H1 (cell line): ENCODE measurements at regions not wholly inside any gene's neighbourhood (a gene's known extent, or its start where the extent isn't known, plus 50 kb on each side); places are given as distances from the start of the nearest gene placed in this dataset.

ENCODE experiments used
- BCL11A ChIP-seq, 2 experiments: IDR thresholded peaks; one replicate each; pipeline ENCODE4 v1.6.1; 2011; ENCODE audit warnings: low read depth in 2 of 2, low read length in 2 of 2, mild to moderate bottlenecking in 2 of 2
- CEBPB ChIP-seq: IDR thresholded peaks from 2 replicates; pipeline ENCODE4 v1.6.1; 2012; ENCODE audit warnings: low read depth, low read length
- CTCF ChIP-seq, 3 experiments: IDR thresholded peaks; 1 replicate in 2 of 3; 2 replicates in 1 of 3; pipeline versions ENCODE4 v1.5.1 to v1.6.1; 2011; ENCODE audit warnings: low read length in 3 of 3, mild to moderate bottlenecking in 3 of 3, inconsistent platforms in 2 of 3, low read depth in 1 of 3, moderate library complexity in 1 of 3; ENCODE audit not compliant: insufficient read depth in 1 of 3; ENCODE audit errors: control extremely low read depth in 1 of 3
- EP300 ChIP-seq, 2 experiments: IDR thresholded peaks; 1 replicate in 1 of 2; 2 replicates in 1 of 2; pipeline ENCODE4 v1.6.1; 2011 to 2012; ENCODE audit warnings: low read depth in 2 of 2, low read length in 2 of 2, mild to moderate bottlenecking in 2 of 2, borderline replicate concordance in 1 of 2, inconsistent platforms in 1 of 2, moderate library complexity in 1 of 2
- KDM5A ChIP-seq: fragments of 200-600 bp; IDR thresholded peaks from 2 replicates; pipeline ENCODE4 v1.7.1; 2012; ENCODE audit warnings: mild to moderate bottlenecking, low read length, inconsistent platforms, mixed read lengths
- NANOG ChIP-seq: IDR thresholded peaks from 2 replicates; pipeline ENCODE4 v1.6.1; 2011; ENCODE audit warnings: low read length, low read depth, mild to moderate bottlenecking, inconsistent platforms; ENCODE audit not compliant: insufficient read depth, poor library complexity, severe bottlenecking
- SIN3A ChIP-seq, 2 experiments: IDR thresholded peaks in 1 of 2; conservative IDR thresholded peaks in 1 of 2; 2 replicates each; pipeline ENCODE4 v1.6.1; 2011 to 2012; ENCODE audit warnings: low read length in 2 of 2, improper control_type of control experiment in 1 of 2, low read depth in 1 of 2, mild to moderate bottlenecking in 1 of 2
- SIRT6 ChIP-seq: IDR thresholded peaks from one replicate; pipeline ENCODE4 v1.7.1; 2012; ENCODE audit warnings: low read length, inconsistent platforms
- SP1 ChIP-seq: IDR thresholded peaks from 2 replicates; pipeline ENCODE4 v1.6.1; 2011; ENCODE audit warnings: low read depth, low read length
- TCF12 ChIP-seq: IDR thresholded peaks from 2 replicates; pipeline ENCODE4 v1.6.1; 2011; ENCODE audit warnings: low read depth, mild to moderate bottlenecking, low read length

GRCh38 chr5:22947921-22948320 lies 94.8 kb upstream of the CDH12 start:
- TF ChIP-seq CTCF (IDR thresholded peaks at IDR 0.05; ENCODE audit: control extremely low read depth in 1 of 3, insufficient read depth in 1 of 3, low read depth in 1 of 3, low read length in 3 of 3) (no peak), SP1 (no peak), SIN3A (conservative IDR thresholded peaks at IDR 0.05 in 1 of 2, IDR thresholded peaks at IDR 0.05 in 1 of 2; ENCODE audit: low read depth in 1 of 2, low read length in 2 of 2) (no peak), BCL11A (IDR thresholded peaks at IDR 0.05; ENCODE audit: low read depth in 2 of 2, low read length in 2 of 2) (no peak), TCF12 (no peak), CEBPB (no peak), KDM5A (no peak), NANOG (no peak), SIRT6 (no peak), EP300 (IDR thresholded peaks at IDR 0.05; ENCODE audit: borderline replicate concordance in 1 of 2, low read depth in 2 of 2, low read length in 2 of 2) (no peak)
